Activated naive CD8-positive, alpha-beta T cell treated with anti-CD3 and anti-CD28 coated beads for 36 hours (primary cell): ENCODE measurements at regions not wholly inside any gene's neighbourhood (a gene's known extent, or its start where the extent isn't known, plus 50 kb on each side); places are given as distances from the start of the nearest gene placed in this dataset.
"Not testable (repeated sequence)": the region's sequence is repeated elsewhere in the genome, so short reads cannot be mapped to it uniquely, and the experiment has no call there.

ENCODE experiments used
- DNase-seq: peaks from one replicate; pipeline ENCODE4 v3.0.0; 2021
- H3K27ac Mint-ChIP-seq: one replicate; pipeline ENCODE4 v1.8.0; 2022; ENCODE audit warnings: mild to moderate bottlenecking, moderate library complexity, mixed read lengths
- H3K27me3 Mint-ChIP-seq: one replicate; pipeline ENCODE4 v1.8.0; 2022; ENCODE audit warnings: mild to moderate bottlenecking, mixed read lengths
- H3K36me3 Mint-ChIP-seq: one replicate; pipeline ENCODE4 v1.8.0; 2021; ENCODE audit warnings: mild to moderate bottlenecking, mixed read lengths
- H3K4me1 Mint-ChIP-seq: one replicate; pipeline ENCODE4 v1.8.0; 2021; ENCODE audit warnings: mixed read lengths
- H3K4me3 Mint-ChIP-seq: one replicate; pipeline ENCODE4 v1.8.0; 2022; ENCODE audit warnings: mild to moderate bottlenecking, moderate library complexity, mixed read lengths
- H3K9me3 Mint-ChIP-seq: one replicate; pipeline ENCODE4 v1.8.0; 2022; ENCODE audit warnings: mixed read lengths

- DNase-seq, result no peak
- no peak overlapping the region for H3K4me3 Mint-ChIP-seq
- no peaks in the 10 kb centered on the region for H3K9me3 Mint-ChIP-seq
- H3K4me1 Mint-ChIP-seq, result no peaks in the 10 kb centered on the region
- H3K36me3 Mint-ChIP-seq, result no peaks in the 10 kb centered on the region
- no peak overlapping the region for H3K27ac Mint-ChIP-seq
- peaks cover 5% of the 10 kb centered on the region for H3K27me3 Mint-ChIP-seq
Observed at GRCh38 chr7:94135180-94135579, 131.0 kb upstream of the BET1 start.

- no peaks in the 10 kb centered on the region for H3K4me1 Mint-ChIP-seq
- no peaks in the 10 kb centered on the region for H3K36me3 Mint-ChIP-seq
- no peak for DNase-seq
- H3K27ac Mint-ChIP-seq, result peak overlapping the region; percentile 52
- no peak overlapping the region for H3K4me3 Mint-ChIP-seq
- H3K9me3 Mint-ChIP-seq, result no peaks in the 10 kb centered on the region
- peaks cover 14% of the 10 kb centered on the region for H3K27me3 Mint-ChIP-seq
Observed at GRCh38 chr7:94142281-94142680, 138.1 kb upstream of the BET1 start.

GRCh38 chr7:94145602-94146001 lies 141.4 kb upstream of the BET1 start:
- Mint-ChIP-seq H3K27me3 (peaks cover 25% of the 10 kb centered on the region), H3K36me3 (no peaks in the 10 kb centered on the region), H3K27ac (no peak overlapping the region), H3K9me3 (no peaks in the 10 kb centered on the region), H3K4me1 (no peaks in the 10 kb centered on the region), H3K4me3 (no peak overlapping the region)
- no peak for DNase-seq

GRCh38 chr7:94146408-94146807 lies 142.3 kb upstream of the BET1 start:
- H3K27me3 Mint-ChIP-seq, result peaks cover 25% of the 10 kb centered on the region
- H3K9me3 Mint-ChIP-seq, result no peaks in the 10 kb centered on the region
- DNase-seq, result no peak
- no peaks in the 10 kb centered on the region for H3K36me3 Mint-ChIP-seq
- no peak overlapping the region for H3K4me3 Mint-ChIP-seq
- no peaks in the 10 kb centered on the region for H3K4me1 Mint-ChIP-seq
- H3K27ac Mint-ChIP-seq, result no peak overlapping the region

DNA sequence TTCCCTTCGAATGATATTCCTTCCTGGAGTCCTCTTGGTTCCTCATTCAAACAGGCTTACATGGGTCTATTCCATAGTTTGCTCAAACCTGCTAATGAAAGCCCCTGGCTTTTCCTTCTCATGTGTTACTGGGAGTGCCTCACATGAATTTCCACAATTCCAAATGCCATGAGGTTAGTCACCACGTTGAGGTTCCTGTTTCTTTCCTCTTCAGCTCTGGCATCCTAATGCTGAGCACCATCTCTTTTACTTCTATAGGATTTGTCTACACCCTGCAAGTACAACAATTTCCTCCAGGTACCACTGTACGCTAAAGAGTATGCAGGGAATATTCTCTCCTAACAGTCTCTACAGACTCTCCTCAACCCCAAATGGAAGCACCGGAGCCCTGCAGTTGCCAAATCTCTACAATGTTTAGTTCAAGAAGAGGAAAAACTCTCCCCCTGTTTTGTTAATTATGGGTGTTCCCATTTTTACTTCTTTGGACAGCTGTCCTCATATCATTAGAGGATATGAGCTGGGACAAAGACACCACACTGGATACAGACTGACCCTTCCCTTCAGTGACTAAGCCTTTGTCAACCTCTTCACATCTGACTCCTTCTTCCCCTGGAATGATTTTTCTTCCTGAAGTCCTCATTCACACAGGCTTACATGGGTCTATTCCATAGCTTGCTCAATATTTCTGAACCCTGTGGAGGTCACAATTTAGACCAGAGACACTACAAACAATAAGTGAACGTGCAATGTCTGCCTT lies 145.8 kb upstream of the BET1 start:
- H3K36me3 Mint-ChIP-seq, result no peaks in the 10 kb centered on the region
- H3K4me3 Mint-ChIP-seq, result no peak overlapping the region
- H3K27ac Mint-ChIP-seq, result no peak overlapping the region
- DNase-seq, result no peak
- peaks cover 19% of the 10 kb centered on the region for H3K27me3 Mint-ChIP-seq
- no peaks in the 10 kb centered on the region for H3K9me3 Mint-ChIP-seq
- no peaks in the 10 kb centered on the region for H3K4me1 Mint-ChIP-seq

- Mint-ChIP-seq H3K9me3 (no peaks in the 10 kb centered on the region), H3K27me3 (peaks cover 5% of the 10 kb centered on the region), H3K27ac (no peak overlapping the region), H3K4me3 (no peak overlapping the region), H3K4me1 (peaks cover 4% of the 10 kb centered on the region), H3K36me3 (no peaks in the 10 kb centered on the region)
- DNase-seq, result no peak
Observed at GRCh38 chr7:94154182-94154581, 150.0 kb upstream of the BET1 start.

- peaks cover 5% of the 10 kb centered on the region for H3K27me3 Mint-ChIP-seq
- no peaks in the 10 kb centered on the region for H3K36me3 Mint-ChIP-seq
- H3K4me1 Mint-ChIP-seq, result peaks cover 4% of the 10 kb centered on the region
- no peak overlapping the region for H3K27ac Mint-ChIP-seq
- H3K4me3 Mint-ChIP-seq, result no peak overlapping the region
- DNase-seq, result no peak
- peaks cover 2% of the 10 kb centered on the region for H3K9me3 Mint-ChIP-seq
Observed at GRCh38 chr7:94154858-94155257, 150.7 kb upstream of the BET1 start.

DNA sequence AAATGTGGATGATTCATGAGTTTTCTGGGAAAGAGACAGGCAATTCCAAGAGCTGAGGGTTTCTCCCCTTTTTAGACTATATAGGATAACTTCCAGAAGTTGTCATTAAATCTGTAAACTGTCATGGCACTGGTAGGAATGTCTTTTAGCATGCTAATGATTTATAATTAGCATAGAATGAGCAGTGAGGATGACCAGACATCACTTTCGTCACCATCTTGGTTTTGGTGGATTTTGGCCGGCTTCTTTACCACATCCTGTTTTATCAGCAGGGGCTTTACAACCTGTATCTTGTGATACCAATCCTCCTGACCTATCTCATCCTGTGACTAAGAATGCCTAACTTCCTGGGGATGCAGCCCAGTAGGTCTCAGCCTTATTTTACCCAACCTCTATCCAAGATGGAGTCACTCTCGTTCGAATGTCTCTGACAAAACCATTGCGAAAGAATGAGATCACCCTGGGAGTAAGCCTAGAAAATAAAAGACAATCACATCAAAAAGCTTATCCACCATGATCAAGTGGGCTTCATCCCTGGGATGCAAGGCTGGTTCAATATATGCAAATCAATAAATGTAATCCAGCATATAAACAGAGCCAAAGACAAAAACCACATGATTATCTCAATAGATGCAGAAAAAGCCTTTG lies 153.6 kb upstream of the BET1 start:
- not testable (repeated sequence) for H3K4me3 Mint-ChIP-seq, DNase-seq, H3K27me3 Mint-ChIP-seq, H3K36me3 Mint-ChIP-seq, H3K27ac Mint-ChIP-seq, H3K9me3 Mint-ChIP-seq
- H3K4me1 Mint-ChIP-seq, result peaks cover 10% of the 10 kb centered on the region

- no peak overlapping the region for H3K27ac Mint-ChIP-seq
- H3K4me1 Mint-ChIP-seq, result peaks cover 10% of the 10 kb centered on the region
- H3K9me3 Mint-ChIP-seq, result peaks cover 5% of the 10 kb centered on the region
- peaks cover 5% of the 10 kb centered on the region for H3K27me3 Mint-ChIP-seq
- H3K4me3 Mint-ChIP-seq, result no peak overlapping the region
- no peak for DNase-seq
- H3K36me3 Mint-ChIP-seq, result no peaks in the 10 kb centered on the region
Observed at GRCh38 chr7:94160719-94161435, 156.7 kb upstream of the BET1 start.

DNA sequence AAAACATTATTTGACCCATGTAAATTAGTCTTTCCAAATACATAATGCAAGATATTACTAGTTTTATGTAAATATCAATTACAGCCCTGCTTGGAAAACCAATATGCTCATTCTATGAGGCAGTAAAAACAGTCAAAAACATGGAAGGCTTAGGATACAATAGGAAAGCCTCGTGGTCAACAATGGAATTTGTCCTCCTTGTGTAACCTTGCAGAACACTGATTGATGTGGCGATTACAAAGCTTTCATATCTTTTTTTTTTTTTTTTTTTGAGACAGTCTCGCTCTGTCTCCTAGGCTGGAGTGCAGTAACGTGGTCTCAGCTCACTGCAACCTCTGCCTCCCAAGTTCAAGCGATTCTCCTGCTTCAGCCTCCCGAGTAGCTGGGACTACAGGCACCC lies 157.3 kb upstream of the BET1 start:
- Mint-ChIP-seq H3K9me3 (peaks cover 8% of the 10 kb centered on the region), H3K27me3 (peaks cover 5% of the 10 kb centered on the region), H3K4me1 (peaks cover 10% of the 10 kb centered on the region), H3K27ac (no peak overlapping the region), H3K36me3 (no peaks in the 10 kb centered on the region), H3K4me3 (no peak overlapping the region)
- no peak for DNase-seq

GRCh38 chr7:94169682-94170081 lies 165.5 kb upstream of the BET1 start:
- no peak for DNase-seq
- peaks cover 41% of the 10 kb centered on the region for H3K27me3 Mint-ChIP-seq

DNA sequence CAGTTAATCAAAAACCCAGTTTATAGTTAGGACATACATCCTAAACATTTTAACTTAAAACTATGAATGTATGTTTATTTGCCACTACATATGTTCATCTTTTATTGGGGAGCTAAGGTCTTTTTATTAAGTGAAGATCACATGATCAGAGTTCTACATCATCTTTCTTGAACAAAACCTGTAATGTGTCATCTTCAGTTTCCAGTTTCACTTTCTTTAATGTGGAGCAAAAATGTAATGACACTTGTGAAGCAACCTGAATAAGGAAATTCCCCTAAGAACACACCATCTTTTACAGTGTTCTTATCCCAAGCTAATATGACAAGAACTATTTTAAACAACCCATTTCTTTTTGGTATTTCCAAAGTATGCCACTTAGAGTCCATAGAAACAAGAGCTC lies 166.7 kb upstream of the BET1 start:
- no peak overlapping the region for H3K27ac Mint-ChIP-seq
- H3K36me3 Mint-ChIP-seq, result no peaks in the 10 kb centered on the region
- no peak overlapping the region for H3K4me3 Mint-ChIP-seq
- peaks cover 8% of the 10 kb centered on the region for H3K4me1 Mint-ChIP-seq
- no peak for DNase-seq
- peaks cover 36% of the 10 kb centered on the region for H3K27me3 Mint-ChIP-seq
- H3K9me3 Mint-ChIP-seq, result peaks cover 5% of the 10 kb centered on the region

More at GRCh38 chr7:94169682-94170081, 165.5 kb upstream of the BET1 start:
- Mint-ChIP-seq H3K36me3 (no peaks in the 10 kb centered on the region), H3K9me3 (peaks cover 8% of the 10 kb centered on the region), H3K4me1 (peaks cover 8% of the 10 kb centered on the region), H3K4me3 (no peak overlapping the region), H3K27ac (no peak overlapping the region)

- Mint-ChIP-seq H3K27me3 (peaks cover 46% of the 10 kb centered on the region), H3K4me3 (no peak overlapping the region), H3K36me3 (no peaks in the 10 kb centered on the region), H3K4me1 (peaks cover 13% of the 10 kb centered on the region), H3K27ac (no peak overlapping the region), H3K9me3 (peaks cover 2% of the 10 kb centered on the region)
- no peak for DNase-seq
Observed at GRCh38 chr7:94173436-94173835, 169.3 kb upstream of the BET1 start.

GRCh38 chr7:94174375-94174774 lies 170.2 kb upstream of the BET1 start:
- no peak for DNase-seq
- Mint-ChIP-seq H3K4me3 (no peak overlapping the region), H3K4me1 (peaks cover 13% of the 10 kb centered on the region), H3K27me3 (peaks cover 42% of the 10 kb centered on the region), H3K27ac (no peak overlapping the region), H3K9me3 (peaks cover 2% of the 10 kb centered on the region), H3K36me3 (no peaks in the 10 kb centered on the region)

- no peaks in the 10 kb centered on the region for H3K36me3 Mint-ChIP-seq
- no peak for DNase-seq
- no peak overlapping the region for H3K27ac Mint-ChIP-seq
- peaks cover 41% of the 10 kb centered on the region for H3K27me3 Mint-ChIP-seq
- no peak overlapping the region for H3K4me3 Mint-ChIP-seq
- H3K9me3 Mint-ChIP-seq, result peaks cover 2% of the 10 kb centered on the region
- peaks cover 13% of the 10 kb centered on the region for H3K4me1 Mint-ChIP-seq
Observed at GRCh38 chr7:94174956-94175355, 170.8 kb upstream of the BET1 start.
